PC-9 (cell line): ENCODE measurements at regions not wholly inside any gene's neighbourhood (a gene's known extent, or its start where the extent isn't known, plus 50 kb on each side); places are given as distances from the start of the nearest gene placed in this dataset.

Source experiments
- BruUV-seq: library from RNA; stranded (reverse); fragments of 400-500 nt; replicated peaks from 2 replicates; lab custom pipeline; 2021; lab: Mats Ljungman, UMichigan
- CTCF ChIA-PET: fragments of 300-600 bp; sonication (Branson Sonifier 250); formaldehyde crosslinking; loops from one replicate; lab custom pipeline; 2022; ENCODE audit warnings: antibody characterized with exemption; lab: Charles Lee
- POLR2A ChIA-PET: fragments of 300-600 bp; sonication (Branson Sonifier 250); formaldehyde crosslinking; loops from one replicate; lab custom pipeline; 2022; ENCODE audit warnings: antibody characterized with exemption; ENCODE audit not compliant: unreplicated experiment; lab: Charles Lee
- DNase-seq, 2 experiments: peaks; one replicate each; pipeline versions ENCODE4 v3.0.0 to v3.0.0-alpha.2; 2015 to 2022; ENCODE audit warnings: mixed read lengths in 1 of 2
- H2AFZ ChIP-seq: fragments of 200-600 bp; sonication (generic); 2 replicates; pipeline ENCODE4 v1.8.1; 2017; ENCODE audit warnings: antibody characterized with exemption
- H3F3A ChIP-seq: fragments of 200-600 bp; sonication (generic); 2 replicates; pipeline ENCODE4 v1.8.1; 2017; ENCODE audit warnings: antibody characterized with exemption, mild to moderate bottlenecking, low read depth; ENCODE audit not compliant: insufficient read depth
- H3K27ac ChIP-seq: fragments of 200-600 bp; sonication (generic); 2 replicates; pipeline ENCODE4 v1.6.1; 2016; ENCODE audit warnings: mixed run types
- H3K27me3 ChIP-seq: fragments of 200-600 bp; sonication (generic); 2 replicates; pipeline ENCODE4 v1.6.1; 2016; ENCODE audit warnings: low read depth, mixed run types; ENCODE audit not compliant: insufficient read depth
- H3K36me3 ChIP-seq: fragments of 200-600 bp; sonication (generic); 2 replicates; pipeline ENCODE4 v1.6.1; 2016; ENCODE audit warnings: low read depth, mixed run types
- H3K4me1 ChIP-seq: fragments of 200-600 bp; sonication (generic); replicated peaks from 2 replicates; pipeline ENCODE4 v1.6.1; 2016; ENCODE audit warnings: mixed run types; ENCODE audit not compliant: insufficient read depth
- H3K4me2 ChIP-seq: fragments of 200-600 bp; sonication (generic); 2 replicates; pipeline ENCODE4 v1.6.1; 2017; ENCODE audit warnings: mixed run types
- H3K4me3 ChIP-seq: fragments of 200-600 bp; sonication (generic); 2 replicates; pipeline ENCODE4 v1.6.1; 2016; ENCODE audit warnings: mixed run types
- H3K79me2 ChIP-seq: fragments of 200-600 bp; sonication (generic); 2 replicates; pipeline ENCODE4 v1.6.1; 2017; ENCODE audit warnings: low read depth, mixed run types
- H3K9me2 ChIP-seq: fragments of 200-600 bp; sonication (generic); 2 replicates; pipeline ENCODE4 v1.8.1; 2017; ENCODE audit warnings: mild to moderate bottlenecking; ENCODE audit not compliant: insufficient read depth
- H3K9me3 ChIP-seq: fragments of 200-600 bp; sonication (generic); 2 replicates; pipeline ENCODE4 v1.8.1; 2016; ENCODE audit warnings: low read depth; ENCODE audit not compliant: insufficient read depth
- H4K20me1 ChIP-seq: fragments of 200-600 bp; sonication (generic); 2 replicates; pipeline ENCODE4 v1.8.1; 2017; ENCODE audit not compliant: insufficient read depth
- EZH2 ChIP-seq: fragments of 200-600 bp; sonication (generic); IDR thresholded peaks from 2 replicates; pipeline ENCODE4 v1.8.0; 2017; ENCODE audit warnings: antibody characterized with exemption, low read depth
- intact Hi-C: fragments of 100-400 bp; cut with micrococcal nuclease; formaldehyde crosslinking; loops from one replicate; pipeline ENCODE4 v1.10.0; 2022; ENCODE audit not compliant: unreplicated experiment
- TF ChIP-seq, protein P1 (sequence below): fragments of 200-600 bp; sonication (generic); conservative IDR thresholded peaks from 2 replicates; pipeline ENCODE4 v1.6.1; 2017; ENCODE audit warnings: mixed run types, antibody characterized with exemption, mild to moderate bottlenecking, moderate library complexity

DNA sequence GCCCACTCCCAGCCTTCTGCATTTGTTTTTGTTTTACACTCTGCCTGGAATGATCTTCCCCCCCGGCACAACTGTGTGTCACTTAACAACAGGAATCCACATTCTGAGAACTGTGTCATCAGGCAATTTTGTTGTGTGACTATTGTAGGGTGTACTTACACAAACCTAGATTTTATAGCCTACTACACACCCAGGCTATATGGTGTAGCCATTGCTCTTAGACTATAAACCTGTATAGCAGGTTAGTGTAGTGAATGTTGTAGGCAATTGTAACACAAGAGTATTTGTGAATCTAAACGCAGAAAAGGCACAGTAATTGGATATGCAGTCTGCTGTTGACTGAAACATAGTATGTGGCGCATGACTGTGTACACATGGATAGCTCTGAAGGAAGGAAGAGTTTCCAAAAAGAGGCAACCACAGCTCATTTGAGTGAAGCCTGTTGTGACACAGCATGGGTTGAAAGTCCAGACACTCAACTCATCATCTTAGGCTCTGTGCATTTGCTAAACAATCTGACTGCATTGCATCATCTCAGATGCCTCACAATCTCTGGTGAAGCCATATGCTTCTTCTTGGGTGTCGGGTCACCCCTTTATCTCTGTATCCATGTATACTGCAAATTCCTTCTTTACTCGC lies 506.6 kb upstream of the SPHKAP start:
- no peak for DNase-seq
- ChIA-PET POLR2A (no interaction called here), CTCF (no interaction called here)
- H4K20me1 ChIP-seq: no peaks in the 10 kb centered on the region
- TF ChIP-seq EZH2: no peak
- TF ChIP-seq, protein P1, sequence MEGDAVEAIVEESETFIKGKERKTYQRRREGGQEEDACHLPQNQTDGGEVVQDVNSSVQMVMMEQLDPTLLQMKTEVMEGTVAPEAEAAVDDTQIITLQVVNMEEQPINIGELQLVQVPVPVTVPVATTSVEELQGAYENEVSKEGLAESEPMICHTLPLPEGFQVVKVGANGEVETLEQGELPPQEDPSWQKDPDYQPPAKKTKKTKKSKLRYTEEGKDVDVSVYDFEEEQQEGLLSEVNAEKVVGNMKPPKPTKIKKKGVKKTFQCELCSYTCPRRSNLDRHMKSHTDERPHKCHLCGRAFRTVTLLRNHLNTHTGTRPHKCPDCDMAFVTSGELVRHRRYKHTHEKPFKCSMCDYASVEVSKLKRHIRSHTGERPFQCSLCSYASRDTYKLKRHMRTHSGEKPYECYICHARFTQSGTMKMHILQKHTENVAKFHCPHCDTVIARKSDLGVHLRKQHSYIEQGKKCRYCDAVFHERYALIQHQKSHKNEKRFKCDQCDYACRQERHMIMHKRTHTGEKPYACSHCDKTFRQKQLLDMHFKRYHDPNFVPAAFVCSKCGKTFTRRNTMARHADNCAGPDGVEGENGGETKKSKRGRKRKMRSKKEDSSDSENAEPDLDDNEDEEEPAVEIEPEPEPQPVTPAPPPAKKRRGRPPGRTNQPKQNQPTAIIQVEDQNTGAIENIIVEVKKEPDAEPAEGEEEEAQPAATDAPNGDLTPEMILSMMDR: no peak
- no peaks in the 10 kb centered on the region for H3K4me1 ChIP-seq
- no peak overlapping the region for H3K27ac ChIP-seq
- H3F3A ChIP-seq: no peaks in the 10 kb centered on the region
- no TSS peak for BruUV-seq
- H3K4me3 ChIP-seq: no peak overlapping the region
- no peaks in the 10 kb centered on the region for H3K27me3 ChIP-seq
- no peaks in the 10 kb centered on the region for H3K9me3 ChIP-seq
- no peak overlapping the region for H2AFZ ChIP-seq
- H3K4me2 ChIP-seq: no peak overlapping the region
- H3K36me3 ChIP-seq: no peaks in the 10 kb centered on the region
- no peaks in the 10 kb centered on the region for H3K9me2 ChIP-seq
- H3K79me2 ChIP-seq: no peaks in the 10 kb centered on the region
- intact Hi-C loops: loop anchor here (10.0 kb wide), 1 partner anchor 1027 kb away; the partner anchor contains the start of gene DNER

DNA sequence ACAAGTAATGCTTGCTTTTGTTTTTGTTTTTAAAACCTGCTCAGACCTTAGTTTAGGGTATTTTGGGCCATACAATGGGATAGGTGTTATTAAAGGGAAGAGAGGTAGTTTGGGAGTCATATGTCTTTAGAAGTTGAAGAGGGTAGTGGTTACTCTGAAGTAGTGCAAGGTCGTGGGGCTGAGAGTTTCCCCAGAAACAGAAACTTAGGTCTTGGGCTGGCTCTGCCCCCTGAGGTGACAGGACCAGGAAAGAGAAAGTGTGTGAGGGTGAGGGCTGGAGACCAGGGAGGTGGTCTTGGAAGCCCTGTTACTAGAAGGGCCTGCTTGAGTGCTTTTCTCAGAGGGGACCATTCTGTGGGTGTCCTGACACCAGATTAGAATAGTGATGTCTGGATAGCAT lies 500.5 kb upstream of the SPHKAP start:
- intact Hi-C loops: loop anchor here (10.0 kb wide), 1 partner anchor 1033 kb away; the partner anchor contains the start of gene DNER
- no peak for TF ChIP-seq EZH2
- TF ChIP-seq, protein P1: no peak
- no peaks in the 10 kb centered on the region for H4K20me1 ChIP-seq
- H3K4me2 ChIP-seq: no peak overlapping the region
- H3K36me3 ChIP-seq: no peaks in the 10 kb centered on the region
- H3K9me2 ChIP-seq: no peaks in the 10 kb centered on the region
- H3K4me1 ChIP-seq: no peaks in the 10 kb centered on the region
- H3K9me3 ChIP-seq: no peaks in the 10 kb centered on the region
- no peak overlapping the region for H3K4me3 ChIP-seq
- no peaks in the 10 kb centered on the region for H3K27me3 ChIP-seq
- no peaks in the 10 kb centered on the region for H3K79me2 ChIP-seq
- no peak overlapping the region for H3K27ac ChIP-seq
- CTCF ChIA-PET: no interaction called here
- no TSS peak for BruUV-seq
- no peaks in the 10 kb centered on the region for H3F3A ChIP-seq
- POLR2A ChIA-PET: no interaction called here
- DNase-seq: no peak
- H2AFZ ChIP-seq: no peak overlapping the region

DNA sequence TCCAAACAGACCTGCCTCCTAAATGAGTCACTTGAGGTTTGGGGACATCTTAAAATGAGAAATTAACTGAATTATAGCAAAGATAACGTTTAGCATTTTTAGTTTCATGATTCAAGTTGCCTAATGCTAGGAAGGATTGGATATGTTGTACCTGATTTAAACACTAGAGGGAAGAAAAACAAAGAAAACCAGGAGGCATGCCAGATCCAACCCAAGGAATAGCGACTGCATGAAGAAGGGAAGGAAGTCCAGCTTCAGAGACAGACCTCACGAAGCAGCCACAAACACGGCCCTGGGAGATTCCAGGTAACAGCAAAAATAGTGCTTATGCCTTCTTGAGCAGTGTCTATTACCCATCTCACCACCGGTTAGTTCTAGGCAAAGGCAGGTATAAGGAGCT lies 499.9 kb upstream of the SPHKAP start:
- H3F3A ChIP-seq: no peaks in the 10 kb centered on the region
- H4K20me1 ChIP-seq: no peaks in the 10 kb centered on the region
- H3K79me2 ChIP-seq: no peaks in the 10 kb centered on the region
- no peaks in the 10 kb centered on the region for H3K27me3 ChIP-seq
- H3K9me3 ChIP-seq: no peaks in the 10 kb centered on the region
- TF ChIP-seq, protein P1: peak; percentile 65
- no peak for TF ChIP-seq EZH2
- H3K9me2 ChIP-seq: no peaks in the 10 kb centered on the region
- no peaks in the 10 kb centered on the region for H3K36me3 ChIP-seq
- no peak overlapping the region for H2AFZ ChIP-seq
- CTCF ChIA-PET: no interaction called here
- H3K4me3 ChIP-seq: no peak overlapping the region
- H3K27ac ChIP-seq: no peak overlapping the region
- BruUV-seq: no TSS peak
- no peak for DNase-seq
- POLR2A ChIA-PET: no interaction called here
- no peaks in the 10 kb centered on the region for H3K4me1 ChIP-seq
- H3K4me2 ChIP-seq: no peak overlapping the region
- intact Hi-C loops: loop anchor here (10.0 kb wide), 1 partner anchor 1033 kb away; the partner anchor contains the start of gene DNER
